ENCODE measurements at regions not wholly inside any gene's neighbourhood (a gene's known extent, or its start where the extent isn't known, plus 50 kb on each side); places are given as distances from the start of the nearest gene placed in this dataset.
"Not testable (repeated sequence)": the region's sequence is repeated elsewhere in the genome, so short reads cannot be mapped to it uniquely, and the experiment has no call there.

DNA sequence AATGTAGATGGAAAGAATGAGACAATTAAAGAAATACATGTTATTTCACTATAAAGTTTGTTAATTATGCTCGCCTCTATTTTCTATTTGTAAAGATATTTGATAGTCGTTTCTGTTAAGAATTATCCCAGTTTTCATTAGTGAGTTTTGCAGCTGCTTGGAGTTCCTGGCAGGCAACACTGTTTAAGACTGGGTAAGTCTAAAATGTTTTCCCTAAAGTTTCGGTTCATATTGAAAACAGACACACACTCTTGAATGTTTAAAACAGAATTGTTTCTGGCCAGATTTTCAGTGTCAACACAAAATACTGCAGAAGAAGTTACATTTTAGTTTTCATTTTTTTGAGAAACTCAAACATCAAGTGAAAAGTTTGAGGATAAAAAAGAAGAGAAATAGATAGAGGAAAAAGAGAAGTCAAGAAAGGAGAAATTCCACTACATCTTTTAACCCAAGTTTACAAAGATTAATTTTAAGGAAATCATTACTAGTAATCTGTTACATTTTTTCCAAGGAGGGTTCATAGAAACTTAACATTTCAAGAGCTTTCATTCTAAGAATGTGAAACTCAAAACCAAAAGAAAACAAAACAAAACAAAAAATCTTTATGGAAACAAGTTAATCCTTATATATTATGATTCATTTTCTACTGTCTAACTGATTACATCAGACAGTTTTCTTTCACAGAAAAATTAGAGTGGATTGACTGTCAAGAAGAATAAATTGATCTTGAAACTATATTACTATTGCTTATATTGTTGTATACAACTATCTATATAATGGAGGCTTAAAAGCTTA is 305.5 kb downstream of the FAT4 start:
- DNase-seq, result no peak

DNA sequence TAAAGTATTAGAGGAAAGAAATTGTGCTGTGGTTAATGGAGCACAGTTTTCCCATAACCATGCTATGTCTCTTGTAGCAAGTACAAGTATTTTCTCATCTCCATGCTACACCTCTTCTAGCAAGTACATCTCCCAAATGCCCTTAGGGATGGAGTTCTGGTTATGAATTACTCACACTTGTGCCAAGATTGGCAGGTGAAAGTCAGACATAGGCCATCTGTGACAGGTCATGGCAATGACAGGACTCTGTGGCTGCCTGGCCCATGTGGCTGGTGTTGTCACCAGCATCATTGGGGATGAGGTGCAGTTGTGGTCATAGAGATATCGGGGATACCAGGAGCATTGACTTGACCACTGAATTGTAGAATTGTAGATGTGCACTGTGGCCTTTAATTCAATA is 310.2 kb downstream of the FAT4 start:
- no peak for DNase-seq

DNA sequence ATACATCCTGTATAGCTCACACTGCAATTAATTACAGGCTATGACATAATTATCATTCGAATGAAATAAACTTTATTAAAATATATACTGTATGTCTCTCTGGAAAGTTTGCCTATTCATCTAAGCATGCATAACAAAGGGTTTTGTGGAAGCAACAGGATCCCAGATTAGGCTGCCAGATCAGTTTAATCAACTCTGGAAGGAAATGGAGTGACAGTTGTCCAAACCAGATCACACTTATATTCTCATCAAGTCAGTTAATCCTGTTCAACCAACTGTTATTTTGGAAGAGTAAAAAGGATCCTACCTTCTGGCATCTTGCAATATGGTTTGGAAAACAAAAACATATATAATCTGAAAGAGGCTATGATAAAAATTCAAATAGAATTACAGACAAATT is 312.2 kb downstream of the FAT4 start:
- DNase-seq, result no peak

DNA sequence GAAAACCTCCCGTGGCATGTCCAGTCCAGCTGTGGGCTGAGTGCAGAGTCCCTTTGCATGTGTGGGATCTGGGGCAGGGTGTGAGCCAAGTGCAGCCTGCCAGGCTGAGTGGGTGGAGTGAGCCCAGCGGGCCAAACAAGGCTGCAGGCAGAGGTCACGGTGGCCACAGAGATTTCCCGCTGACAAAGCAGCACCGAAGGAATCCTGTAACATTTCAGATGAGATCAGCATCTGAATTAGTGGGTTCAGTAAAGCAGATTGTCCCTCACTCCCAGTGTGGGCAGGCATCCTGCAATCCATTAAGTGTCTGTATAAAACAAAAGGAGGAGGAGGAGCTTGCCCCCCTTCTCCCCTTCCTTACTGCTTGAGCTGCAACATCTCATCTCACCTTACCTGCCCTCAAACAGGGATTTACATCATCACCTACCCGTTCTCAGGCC is 324.4 kb downstream of the FAT4 start:
- DNase-seq, result no peak

DNA sequence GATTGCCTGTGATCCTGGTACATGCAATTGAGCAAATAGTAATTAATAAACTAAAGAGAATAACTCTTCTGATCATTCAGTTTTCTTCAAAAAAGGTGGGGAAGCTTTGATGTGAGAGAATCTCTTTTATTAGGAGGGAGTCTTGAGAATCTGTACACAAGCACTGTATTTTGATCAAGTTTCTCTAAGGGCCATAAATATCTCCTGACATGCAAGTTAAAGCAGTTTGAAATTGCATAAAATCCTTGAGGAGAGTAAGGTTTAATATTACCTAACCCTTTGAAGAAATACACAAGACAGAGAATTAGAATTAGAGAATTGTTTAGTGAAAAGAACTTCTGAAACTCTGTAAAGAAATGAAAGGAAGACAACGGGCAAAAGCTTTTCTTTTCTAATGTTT is 326.9 kb downstream of the FAT4 start:
- no peak for DNase-seq

DNA sequence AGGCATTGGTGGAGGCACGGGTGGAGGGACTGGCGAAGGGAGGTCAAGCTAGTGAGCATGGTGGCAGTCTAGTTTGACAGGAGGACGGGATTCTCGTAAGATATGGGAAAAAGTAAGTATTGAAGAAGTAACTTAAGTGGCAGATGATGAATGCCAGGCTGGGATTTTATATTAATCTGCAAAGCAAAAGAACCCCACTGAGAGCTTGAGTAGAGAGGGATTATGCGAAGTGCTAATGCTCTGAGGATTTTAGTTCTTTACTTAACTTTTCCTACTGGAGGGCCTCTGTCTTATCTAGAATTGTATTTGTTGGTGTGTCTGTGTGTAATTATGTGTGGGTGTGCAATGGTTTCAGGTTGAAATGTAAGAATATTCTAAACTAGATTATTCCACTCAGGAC is 327.9 kb downstream of the FAT4 start:
- DNase-seq, result no peak

DNA sequence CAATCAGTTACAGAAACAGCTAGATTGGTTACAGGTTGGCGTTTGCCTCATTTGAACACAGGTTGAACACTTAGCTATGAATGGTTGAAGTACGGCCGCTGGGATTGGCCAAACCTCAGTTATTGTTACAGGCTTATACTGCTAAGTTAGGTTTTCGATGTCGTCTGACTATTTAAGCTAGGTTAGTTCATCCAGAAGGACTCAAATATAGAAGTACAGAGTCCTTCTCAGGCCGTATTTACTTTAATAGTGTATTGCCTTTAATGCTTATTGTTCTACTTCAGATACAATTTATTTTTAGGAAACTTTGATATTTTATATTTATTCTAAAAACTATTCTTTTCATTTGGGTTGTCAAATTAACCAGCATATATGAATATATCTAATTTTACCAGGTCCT is 334.7 kb downstream of the FAT4 start:
- no peak for DNase-seq

DNA sequence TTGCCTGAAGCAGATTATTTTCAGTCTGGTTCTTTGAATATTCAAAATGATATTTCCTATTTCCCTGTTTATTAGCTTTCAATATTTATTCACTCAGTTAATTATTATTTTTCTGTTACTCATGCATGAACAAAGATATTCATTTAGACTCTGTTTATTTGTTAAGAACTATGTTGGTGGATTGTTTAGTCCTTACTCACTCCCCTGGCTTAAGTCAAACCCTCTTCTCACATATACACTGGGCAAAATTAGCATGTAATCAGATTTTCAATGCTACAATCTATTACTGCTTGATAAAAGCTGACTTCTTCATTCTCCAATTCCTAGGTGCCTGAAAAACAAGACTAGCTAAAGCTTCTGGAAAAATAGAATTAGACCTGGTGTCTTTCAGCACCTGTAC is 335.8 kb downstream of the FAT4 start:
- DNase-seq, result no peak

DNA sequence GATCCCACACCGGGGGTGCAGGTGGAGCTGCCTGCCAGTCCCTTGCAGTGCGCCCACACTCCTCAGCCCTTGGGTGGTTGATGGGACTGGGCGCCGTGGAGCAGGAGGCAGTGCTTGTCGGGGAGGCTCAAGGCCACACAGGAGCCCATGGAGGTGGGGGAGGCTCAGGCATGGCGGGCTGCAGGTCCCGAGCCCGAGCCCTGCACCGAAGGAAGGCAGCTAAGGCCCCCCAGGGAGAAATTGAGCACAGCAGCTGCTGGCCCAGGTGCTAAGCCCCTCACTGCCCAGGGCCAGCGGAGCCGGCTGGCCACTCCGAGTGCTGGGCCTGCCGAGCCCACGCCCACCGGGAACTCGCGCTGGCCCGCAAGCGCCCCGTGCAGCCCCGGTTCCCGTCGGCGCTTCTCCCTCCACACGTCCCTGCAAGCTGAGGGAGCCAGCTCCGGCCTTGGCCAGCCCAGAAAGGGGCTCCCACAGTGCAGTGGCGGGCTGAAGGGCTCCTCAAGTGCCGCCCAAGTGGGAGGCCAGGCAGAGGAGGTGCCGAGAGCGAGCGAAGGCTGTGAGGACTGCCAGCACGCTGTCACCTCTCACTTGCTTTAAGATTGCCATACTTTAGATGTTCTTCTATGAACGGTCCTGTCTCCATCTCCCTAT is 337.1 kb downstream of the FAT4 start:
- not testable (repeated sequence) for DNase-seq

DNA sequence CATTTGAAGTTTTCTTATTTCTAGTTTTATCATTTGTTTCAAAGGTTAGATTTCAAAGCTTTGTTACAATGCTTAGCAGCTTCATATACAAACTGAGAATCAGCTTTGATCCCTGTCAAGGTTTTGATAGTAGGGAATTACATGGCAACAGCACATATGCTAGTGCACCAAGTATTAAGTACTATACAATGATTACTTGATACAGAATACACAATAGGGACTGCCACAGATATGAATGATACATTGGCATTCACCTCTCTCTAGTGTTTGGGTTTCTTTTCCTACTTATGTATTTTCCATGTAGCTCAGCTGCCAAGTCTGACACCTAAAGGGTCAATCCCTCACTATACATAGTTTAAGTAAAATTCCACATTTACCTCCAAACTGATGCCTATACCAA is 344.0 kb downstream of the FAT4 start:
- no peak for DNase-seq

DNA sequence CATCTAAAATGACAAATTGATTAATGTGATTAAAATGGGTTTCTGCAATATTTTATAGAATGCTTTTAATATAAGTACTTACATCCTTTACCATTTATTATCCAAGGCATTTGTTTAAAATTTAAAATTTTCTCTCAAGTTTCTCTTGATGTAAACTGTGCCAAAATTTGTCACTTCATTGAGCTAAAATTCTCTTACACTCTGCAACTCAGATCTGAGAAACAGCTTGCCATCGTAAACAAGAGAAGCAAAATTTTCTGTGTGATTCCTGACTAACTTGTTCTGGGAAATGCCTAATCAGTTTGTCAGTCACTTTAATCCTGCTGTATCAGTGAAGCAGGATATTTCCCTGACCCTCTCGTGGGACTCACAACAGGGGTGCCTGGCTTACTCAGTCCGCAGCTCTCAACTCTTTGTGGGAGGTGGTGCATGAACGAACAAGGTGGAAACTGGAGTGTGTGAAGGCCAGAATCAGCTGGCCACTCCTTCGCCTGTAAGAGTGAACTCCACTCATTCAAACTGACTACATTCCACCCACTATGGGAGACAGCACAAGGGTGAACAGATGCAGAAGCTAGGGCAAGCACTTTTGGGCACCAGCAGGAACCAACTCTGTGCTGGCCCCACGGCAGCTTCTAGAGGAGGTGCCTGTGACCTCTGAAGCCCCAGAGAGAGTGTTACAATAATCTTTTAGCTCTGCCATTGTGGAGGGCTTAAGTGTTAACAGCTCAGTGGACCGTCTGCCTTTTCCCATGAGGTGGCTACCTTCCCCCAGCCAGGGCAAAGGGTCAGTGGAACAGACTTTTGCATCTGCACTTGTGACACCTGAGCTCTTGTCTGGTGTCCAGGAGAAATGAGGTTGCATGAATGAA is 349.4 kb downstream of the FAT4 start:
- DNase-seq, result no peak

DNA sequence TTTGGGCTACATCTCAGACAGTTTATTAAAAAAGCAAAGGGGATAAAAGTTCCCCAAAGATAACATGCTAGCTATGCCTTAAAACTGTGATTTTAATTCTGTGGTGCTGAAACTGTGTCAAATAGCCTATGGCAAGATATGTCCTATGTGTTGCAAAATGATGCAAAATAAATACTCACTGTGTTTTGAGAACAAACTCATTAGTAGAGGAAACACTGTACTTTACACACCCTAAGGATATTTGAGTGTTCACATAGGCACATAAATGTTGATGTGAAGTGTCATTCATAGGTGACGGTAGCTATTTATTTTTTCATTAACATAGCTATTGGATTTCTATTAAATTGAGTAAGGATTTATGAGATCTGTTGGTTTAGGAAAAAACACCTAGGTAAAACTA is 351.9 kb downstream of the FAT4 start:
- no peak for DNase-seq

DNA sequence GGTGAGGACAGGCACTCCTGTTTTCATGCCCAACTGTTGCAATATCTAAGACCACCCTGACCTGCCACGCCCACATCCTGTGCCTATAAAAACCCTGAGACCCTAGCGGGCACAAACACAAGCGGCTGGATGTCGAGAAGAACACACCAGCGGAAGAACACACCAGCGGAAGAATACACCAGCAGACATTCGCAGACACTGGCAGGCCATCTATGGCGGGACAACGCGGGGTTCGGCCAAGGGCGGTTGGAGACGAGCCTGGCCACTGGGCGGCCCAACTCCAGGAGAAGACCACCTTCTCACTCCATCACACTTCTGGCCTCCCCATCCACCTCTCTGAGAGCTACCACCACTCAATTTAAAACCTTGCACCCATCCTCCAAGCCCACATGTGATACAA is 361.4 kb downstream of the FAT4 start:
- no peak for DNase-seq

DNA sequence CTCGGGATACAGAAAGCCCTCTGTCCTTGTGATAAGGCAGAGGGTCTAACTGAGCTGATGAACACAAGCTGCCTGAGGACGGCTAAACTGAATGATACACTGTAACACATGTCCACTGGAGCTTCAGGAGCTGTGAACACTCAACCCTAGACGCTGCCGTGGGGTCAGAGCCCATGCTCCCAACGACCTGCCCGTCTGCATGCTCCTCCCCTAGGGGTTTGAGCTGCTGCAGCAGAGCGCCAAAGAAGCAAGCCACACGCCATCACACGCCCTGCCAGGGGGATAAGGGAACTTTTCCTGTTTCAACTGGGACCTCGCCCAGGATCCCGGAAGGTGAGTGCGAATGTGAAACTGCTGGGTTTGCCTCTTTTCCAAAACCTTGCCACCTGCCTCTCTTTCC is 361.8 kb downstream of the FAT4 start:
- no peak for DNase-seq

DNA sequence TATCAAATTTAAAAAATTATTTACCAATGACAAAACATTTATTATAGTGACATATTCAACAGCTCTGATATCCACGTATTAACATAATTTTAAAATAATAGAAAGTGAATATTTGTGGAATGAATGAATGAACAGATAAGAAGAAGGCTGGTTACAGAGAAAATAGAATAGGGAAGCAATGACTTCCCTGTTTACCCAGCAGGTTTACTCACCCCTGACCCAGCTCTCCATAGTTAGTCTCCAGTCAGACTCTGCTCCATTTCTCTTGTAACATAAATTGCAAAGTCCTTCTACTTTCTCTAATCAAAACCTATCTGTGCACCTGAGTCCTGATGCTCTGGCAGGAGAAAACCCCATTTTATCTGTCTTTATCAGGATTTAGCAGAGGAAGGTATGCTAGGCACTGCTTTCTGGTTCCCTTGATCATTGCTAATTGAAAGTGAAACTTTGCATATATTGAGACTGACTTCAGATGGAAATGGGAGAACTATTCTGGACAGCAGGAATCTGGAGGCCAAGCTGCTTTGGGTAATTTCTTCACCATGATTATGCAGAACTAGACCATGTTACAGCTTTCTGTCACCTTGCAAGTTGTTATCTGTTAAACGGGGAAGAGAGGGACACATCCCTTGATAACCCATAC is 363.0 kb downstream of the FAT4 start:
- DNase-seq, result no peak

DNA sequence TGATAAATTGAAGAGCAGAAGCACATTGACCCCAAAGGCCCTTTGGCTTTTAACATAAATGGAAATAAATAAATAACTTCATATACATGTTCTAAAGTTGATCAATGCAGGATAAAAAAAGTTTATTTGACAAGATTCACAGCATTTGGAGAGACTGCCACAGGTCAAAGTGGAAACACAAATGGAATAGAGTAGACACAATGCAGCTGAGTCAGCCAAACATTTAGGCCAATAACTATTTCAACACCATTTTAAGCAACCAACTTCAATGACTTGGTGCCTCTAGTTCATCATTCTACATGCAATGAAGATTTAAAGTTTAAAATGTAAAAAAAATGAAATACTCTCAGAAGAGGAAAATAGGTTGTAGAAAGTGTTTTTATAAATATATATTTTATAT is 365.2 kb downstream of the FAT4 start:
- no peak for DNase-seq

DNA sequence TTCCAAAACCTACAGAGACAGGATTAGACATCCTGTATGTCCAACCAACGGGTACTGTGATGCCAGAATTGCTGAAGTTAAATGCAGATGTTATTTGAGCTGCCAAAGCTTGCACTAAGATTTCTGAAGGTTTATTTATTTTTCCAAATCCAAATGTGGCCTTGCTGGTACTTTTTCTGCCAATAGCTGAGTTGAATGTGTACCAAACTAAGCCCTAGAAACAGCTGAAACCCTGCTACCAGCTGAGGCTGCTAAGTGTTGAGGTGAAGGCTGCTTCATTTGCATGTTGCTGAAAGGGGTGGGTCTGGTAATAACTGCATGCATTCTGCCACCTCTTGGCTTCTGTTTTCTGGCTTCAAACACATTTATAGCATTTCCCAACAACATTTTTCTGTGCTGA is 366.5 kb downstream of the FAT4 start:
- no peak for DNase-seq

DNA sequence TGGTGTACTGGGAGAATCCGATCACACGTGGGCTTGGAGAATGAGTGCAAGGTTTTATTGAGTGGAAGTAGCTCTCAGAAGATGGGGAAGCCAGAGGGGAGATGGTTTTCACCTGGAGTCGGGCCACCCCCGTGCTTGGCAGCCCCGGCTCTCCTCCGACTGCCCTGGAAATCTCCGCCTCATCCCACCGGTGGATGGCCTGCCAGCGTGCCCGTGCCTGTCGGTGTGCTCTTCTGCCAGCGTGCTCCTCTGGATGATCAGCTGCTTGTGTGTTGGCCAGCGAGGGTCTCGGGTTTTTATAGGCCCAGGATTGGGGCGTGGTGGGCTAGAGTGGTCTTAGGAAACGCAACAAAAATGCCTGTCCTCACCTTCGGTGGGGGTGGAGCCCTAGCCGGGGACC is 368.0 kb downstream of the FAT4 start:
- DNase-seq, result no peak

DNA sequence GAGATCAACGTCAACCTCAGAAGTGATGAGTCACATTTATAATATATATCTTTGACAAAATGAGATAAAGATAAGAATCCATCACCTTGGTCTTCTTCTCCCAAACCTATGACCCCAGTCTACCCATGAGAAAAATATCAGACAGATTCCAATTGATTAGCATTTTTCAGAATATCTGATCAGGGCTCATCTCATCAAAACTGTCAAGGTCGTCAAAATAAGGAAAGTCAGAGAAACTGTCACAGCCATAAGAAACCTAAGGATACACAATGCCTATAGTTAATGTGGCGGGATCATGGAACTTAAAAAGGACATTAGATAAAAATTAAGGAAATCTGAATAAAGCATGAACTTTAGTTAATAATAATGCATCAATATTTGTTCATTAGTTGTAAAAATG is 374.1 kb downstream of the FAT4 start:
- DNase-seq, result no peak

DNA sequence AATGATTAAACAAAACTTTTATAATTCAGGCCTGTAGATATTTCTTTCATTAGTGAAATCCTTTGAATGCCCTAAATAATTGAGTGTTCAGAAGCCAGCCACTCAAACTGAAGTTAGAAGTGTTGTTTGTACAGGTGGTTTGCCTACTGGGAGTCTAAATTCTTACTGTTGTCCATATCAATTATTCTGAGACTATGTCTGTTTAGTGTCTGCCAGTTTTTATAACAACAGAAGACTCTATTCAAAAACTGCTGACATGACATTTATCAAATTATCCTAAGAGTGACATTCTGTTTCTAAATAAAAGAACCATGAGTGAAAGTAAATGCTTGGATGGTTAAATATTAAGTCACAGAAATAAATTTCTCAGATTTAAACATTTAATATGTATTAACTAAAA is 375.1 kb downstream of the FAT4 start:
- no peak for DNase-seq

DNA sequence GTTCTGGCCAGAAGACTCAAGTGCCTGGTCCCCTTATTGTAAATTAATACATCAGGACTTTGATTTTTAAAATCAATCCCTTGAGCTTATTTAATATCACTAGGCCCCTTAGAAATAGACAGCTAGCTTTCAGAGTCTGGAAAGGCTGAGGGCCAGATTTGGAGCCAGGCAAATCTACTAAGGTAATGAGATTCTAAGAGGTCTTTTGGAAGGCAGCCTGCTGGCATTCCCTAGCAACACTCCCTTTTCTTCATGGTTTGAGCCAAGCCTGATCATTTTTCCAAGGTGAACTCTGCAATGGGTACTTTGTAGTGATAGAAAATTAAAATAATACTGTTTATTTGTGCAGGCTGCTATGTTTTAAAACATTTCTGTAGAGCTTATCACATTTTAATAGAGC is 378.5 kb downstream of the FAT4 start:
- no peak for DNase-seq

DNA sequence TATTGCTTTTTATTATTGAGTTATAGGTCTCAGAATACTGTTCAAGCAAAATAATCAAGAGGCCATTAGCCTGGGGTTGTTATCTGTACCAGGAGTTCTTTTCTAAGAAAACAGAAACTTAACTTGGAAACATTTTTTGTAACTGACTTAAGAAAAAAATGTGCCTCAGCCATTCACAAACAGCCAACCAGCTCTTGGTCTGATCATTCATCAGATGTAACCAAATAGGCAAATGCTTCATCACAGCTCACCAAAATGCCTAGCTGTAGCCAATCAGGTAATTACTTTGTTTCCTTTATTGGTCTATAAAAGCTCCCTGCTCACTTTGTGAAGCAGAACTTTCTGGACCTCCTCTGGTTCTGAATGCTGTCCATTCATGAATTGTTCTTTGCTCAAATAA is 387.7 kb downstream of the FAT4 start:
- DNase-seq, result no peak

DNA sequence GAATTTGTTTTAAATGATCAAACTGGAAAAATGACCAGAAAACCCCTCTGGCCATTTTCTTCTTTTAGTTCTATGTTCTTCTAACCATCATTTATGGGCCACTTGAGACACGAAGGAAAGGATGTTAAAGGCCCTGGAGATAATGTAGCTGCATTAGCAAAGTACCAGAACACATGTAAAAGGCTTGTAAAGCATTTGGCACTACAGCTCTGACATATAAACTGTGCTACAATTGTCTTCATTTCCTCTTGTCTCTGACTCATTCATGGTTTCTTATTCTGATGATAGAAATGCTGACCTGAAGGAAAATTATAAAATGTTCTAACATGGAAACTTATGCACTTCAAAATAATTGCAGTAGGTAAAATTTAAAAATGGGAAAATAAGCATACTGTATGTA is 388.7 kb downstream of the FAT4 start:
- no peak for DNase-seq
